Fibroblast of lung (primary cell): ENCODE measurements at regions not wholly inside any gene's neighbourhood (a gene's known extent, or its start where the extent isn't known, plus 50 kb on each side); places are given as distances from the start of the nearest gene placed in this dataset.

ENCODE experiments used
- DNase-seq, 2 donors: peaks; one replicate each; pipeline versions ENCODE4 v3.0.0 to v3.0.0-alpha.2; 2010; ENCODE audit warnings: low read depth in 2 of 2
- H2AFZ ChIP-seq: 2 replicates; pipeline ENCODE4 v1.5.1; 2012; ENCODE audit warnings: low read length, control low read depth, inconsistent platforms
- H3K27ac ChIP-seq: 2 replicates; pipeline ENCODE4 v1.5.1; 2011; ENCODE audit warnings: low read length, control low read depth; ENCODE audit not compliant: insufficient read depth
- H3K27me3 ChIP-seq: 2 replicates; pipeline ENCODE4 v1.5.1; 2011; ENCODE audit warnings: mild to moderate bottlenecking, low read length; ENCODE audit not compliant: control insufficient read depth, insufficient read depth
- H3K36me3 ChIP-seq: 2 replicates; pipeline ENCODE4 v1.5.1; 2011; ENCODE audit warnings: low read length; ENCODE audit not compliant: control insufficient read depth, insufficient read depth
- H3K4me1 ChIP-seq: 2 replicates; pipeline ENCODE4 v1.5.1; 2011; ENCODE audit warnings: low read length; ENCODE audit not compliant: control insufficient read depth, insufficient read depth; ENCODE audit errors: extremely low read depth
- H3K4me2 ChIP-seq: 2 replicates; pipeline ENCODE4 v1.5.1; 2011; ENCODE audit warnings: low read length, control low read depth; ENCODE audit not compliant: insufficient read depth; ENCODE audit errors: extremely low read depth
- H3K4me3 ChIP-seq, 4 experiments: fragments of 200-600 bp in 1 of 4; sonication (generic) in 1 of 4; replicated peaks in 1 of 4; 2 replicates each; pipeline ENCODE4 v1.5.1; 2011 to 2016; ENCODE audit warnings: low read length in 4 of 4, low read depth in 3 of 4, mild to moderate bottlenecking in 3 of 4, control low read depth in 2 of 4, inconsistent platforms in 1 of 4, mixed read lengths in 1 of 4; ENCODE audit not compliant: insufficient read depth in 1 of 4; ENCODE audit errors: control extremely low read depth in 1 of 4
- H3K79me2 ChIP-seq: 2 replicates; pipeline ENCODE4 v1.5.1; 2012; ENCODE audit warnings: mild to moderate bottlenecking, low read length, inconsistent platforms; ENCODE audit not compliant: control insufficient read depth, insufficient read depth
- H3K9ac ChIP-seq: 2 replicates; pipeline ENCODE4 v1.5.1; 2011; ENCODE audit warnings: mild to moderate bottlenecking, low read length, control low read depth; ENCODE audit not compliant: insufficient read depth
- H3K9me3 ChIP-seq: 2 replicates; pipeline ENCODE4 v1.5.1; 2012; ENCODE audit warnings: low read depth, low read length; ENCODE audit not compliant: control insufficient read depth, insufficient read depth
- H4K20me1 ChIP-seq: 2 replicates; pipeline ENCODE4 v1.5.1; 2011; ENCODE audit warnings: low read length; ENCODE audit not compliant: control insufficient read depth, insufficient read depth; ENCODE audit errors: extremely low read depth
- CTCF ChIP-seq, 2 donors: IDR thresholded peaks in 1 of 2; conservative IDR thresholded peaks in 1 of 2; 1 replicate in 1 of 2; 2 replicates in 1 of 2; pipeline ENCODE4 v1.5.1; 2011 to 2012; ENCODE audit warnings: low read length in 2 of 2, control low read depth in 1 of 2, inconsistent platforms in 1 of 2, low read depth in 1 of 2, mild to moderate bottlenecking in 1 of 2
- EZH2 ChIP-seq: IDR thresholded peaks from 2 replicates; pipeline ENCODE4 v1.5.1; 2012; ENCODE audit warnings: low read length, control low read depth, mild to moderate bottlenecking; ENCODE audit errors: missing control alignments

DNA sequence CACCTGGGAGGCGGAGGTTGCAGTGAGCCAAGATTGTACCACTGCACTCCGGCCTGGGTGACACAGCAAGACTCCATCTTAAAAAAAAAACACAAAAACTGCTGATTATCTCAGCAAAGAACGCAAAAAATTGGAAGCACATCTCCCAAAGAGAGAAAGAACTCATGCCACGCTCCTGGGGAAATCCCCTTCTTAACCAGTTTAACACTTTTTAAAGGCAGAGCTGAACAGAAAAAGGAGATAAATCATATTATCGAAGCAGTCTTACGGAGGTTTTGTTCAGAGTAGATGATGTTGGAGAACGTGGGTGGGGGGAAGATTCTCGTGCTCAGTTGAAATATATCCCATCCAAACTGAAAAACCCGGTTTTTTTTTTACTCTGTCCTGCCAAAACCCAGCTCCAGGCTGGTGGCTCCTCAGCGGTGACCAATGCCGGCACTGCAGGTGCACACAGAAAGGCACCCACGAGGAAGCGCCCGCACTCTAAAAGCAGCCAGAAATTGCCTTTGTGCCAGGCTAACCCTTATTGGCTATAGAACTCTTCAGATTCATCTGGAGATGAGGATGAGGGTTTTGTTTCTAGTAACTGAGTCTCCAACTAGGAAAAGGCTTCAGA lies 100.2 kb upstream of the PARP11 start:
- Histone ChIP-seq H3K27ac (no peak overlapping the region), H3K4me3 (no peak overlapping the region), H3K4me2 (no peak overlapping the region), H4K20me1 (no peaks in the 10 kb centered on the region), H2AFZ (no peak overlapping the region), H3K27me3 (no peaks in the 10 kb centered on the region), H3K4me1 (no peaks in the 10 kb centered on the region), H3K79me2 (no peaks in the 10 kb centered on the region), H3K9me3 (no peaks in the 10 kb centered on the region), H3K36me3 (no peaks in the 10 kb centered on the region), H3K9ac (no peak overlapping the region)
- TF ChIP-seq CTCF (conservative IDR thresholded peaks at IDR 0.05 in 1 of 2, IDR thresholded peaks at IDR 0.05 in 1 of 2; ENCODE audit: low read depth in 1 of 2, low read length in 2 of 2) (no peak), EZH2 (no peak)
- DNase-seq = no peak

DNA sequence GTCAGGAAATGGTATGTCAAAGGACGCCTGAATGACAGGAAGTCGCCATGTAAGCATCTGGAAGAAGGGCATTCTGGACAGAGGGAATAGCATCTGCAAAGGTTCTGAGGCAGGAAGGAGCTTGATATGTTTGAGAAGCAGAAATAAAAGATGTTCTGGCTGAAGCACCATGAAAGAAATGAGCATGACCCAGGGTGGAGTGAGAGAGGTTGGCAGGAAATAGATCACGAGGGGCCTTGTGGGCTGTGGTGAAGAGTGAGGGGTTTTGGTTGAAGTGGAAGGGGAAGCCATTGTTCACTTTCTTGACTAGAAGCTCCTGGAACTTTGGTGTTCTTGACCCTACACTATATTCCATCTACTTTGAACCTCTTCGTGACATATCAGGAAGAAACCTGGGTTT lies 99.4 kb upstream of the PARP11 start:
- no peaks in the 10 kb centered on the region for H3K27me3 ChIP-seq
- DNase-seq = no peak
- no peak overlapping the region for H3K4me3 ChIP-seq
- no peak overlapping the region for H3K27ac ChIP-seq
- no peak overlapping the region for H2AFZ ChIP-seq
- no peaks in the 10 kb centered on the region for H3K9me3 ChIP-seq
- no peak overlapping the region for H3K4me2 ChIP-seq
- H3K79me2 ChIP-seq = no peaks in the 10 kb centered on the region
- TF ChIP-seq CTCF (conservative IDR thresholded peaks at IDR 0.05 in 1 of 2, IDR thresholded peaks at IDR 0.05 in 1 of 2; ENCODE audit: low read depth in 1 of 2, low read length in 2 of 2) (no peak), EZH2 (no peak)
- no peaks in the 10 kb centered on the region for H4K20me1 ChIP-seq
- no peaks in the 10 kb centered on the region for H3K4me1 ChIP-seq
- H3K36me3 ChIP-seq = no peaks in the 10 kb centered on the region
- H3K9ac ChIP-seq = no peak overlapping the region

DNA sequence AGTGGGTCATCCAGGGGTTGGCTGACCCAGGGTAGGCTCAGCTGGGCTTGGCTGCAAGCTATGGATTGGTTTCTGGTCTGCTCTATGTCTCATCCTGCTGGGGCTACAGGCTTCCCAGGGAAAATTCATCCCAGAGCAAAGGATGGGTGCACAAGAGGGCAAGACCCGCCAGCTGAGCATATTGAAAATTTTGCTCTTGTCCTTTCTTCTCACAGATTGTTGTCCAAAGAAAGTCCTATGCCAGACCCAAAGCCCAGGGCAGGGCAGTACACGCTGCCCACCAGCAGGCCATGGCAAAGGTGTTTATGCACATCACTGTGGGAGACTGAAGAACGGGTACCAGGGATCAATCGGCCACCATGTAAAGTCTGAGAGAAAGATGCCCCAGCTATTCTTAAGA lies 95.3 kb upstream of the PARP11 start:
- H3K9me3 ChIP-seq = no peaks in the 10 kb centered on the region
- TF ChIP-seq CTCF (conservative IDR thresholded peaks at IDR 0.05 in 1 of 2, IDR thresholded peaks at IDR 0.05 in 1 of 2; ENCODE audit: low read depth in 1 of 2, low read length in 2 of 2) (no peak), EZH2 (no peak)

More for the DNA sequence above, 95.3 kb upstream of the PARP11 start:
- Histone ChIP-seq H3K79me2 (no peaks in the 10 kb centered on the region), H3K9ac (no peak overlapping the region), H3K27ac (no peak overlapping the region), H2AFZ (no peak overlapping the region), H3K4me3 (no peak overlapping the region), H3K4me1 (no peaks in the 10 kb centered on the region), H3K36me3 (no peaks in the 10 kb centered on the region), H3K4me2 (no peak overlapping the region), H3K27me3 (no peaks in the 10 kb centered on the region), H4K20me1 (no peaks in the 10 kb centered on the region)
- DNase-seq = no peak
